NCI-H2196 treated with DMSO at 0.1 percent for 48 hours (cell line): ENCODE measurements at regions not wholly inside any gene's neighbourhood (a gene's known extent, or its start where the extent isn't known, plus 50 kb on each side); places are given as distances from the start of the nearest gene placed in this dataset.

Experiments
- DNase-seq: peaks from one replicate; lab custom pipeline; 2025; ENCODE audit not compliant: unreplicated experiment; lab: John Stamatoyannopoulos, UW

- no peak for DNase-seq
Measured at GRCh38 chr17:73750975-73751374, 106.7 kb upstream of the SDK2 start.

GRCh38 chr17:73753751-73754496, 109.7 kb upstream of the SDK2 start:
- DNase-seq: no peak

- DNase-seq: no peak
Measured at GRCh38 chr17:73754886-73755400, 110.7 kb upstream of the SDK2 start.

GRCh38 chr17:73757420-73757819, 113.2 kb upstream of the SDK2 start:
- peak; percentile 69 for DNase-seq

- DNase-seq: no peak
Measured at GRCh38 chr17:73758245-73758644, 114.0 kb upstream of the SDK2 start.

- DNase-seq: no peak
Measured at GRCh38 chr17:73759324-73759723, 115.1 kb upstream of the SDK2 start.

GRCh38 chr17:73759734-73760438, 115.6 kb upstream of the SDK2 start:
- DNase-seq: peak; percentile 82

GRCh38 chr17:73760439-73760758, 116.2 kb upstream of the SDK2 start:
- DNase-seq: peak; percentile 62

GRCh38 chr17:73765824-73766563, 121.7 kb upstream of the SDK2 start:
- no peak for DNase-seq

- DNase-seq: no peak
Measured at GRCh38 chr17:73767696-73768095, 123.5 kb upstream of the SDK2 start.

GRCh38 chr17:73768691-73769090, 124.4 kb upstream of the SDK2 start:
- DNase-seq: no peak

- no peak for DNase-seq
Measured at GRCh38 chr17:73769479-73769878, 125.2 kb upstream of the SDK2 start.

GRCh38 chr17:73770115-73770848, 126.0 kb upstream of the SDK2 start:
- peak; percentile 75 for DNase-seq

GRCh38 chr17:73770849-73771229, 126.6 kb upstream of the SDK2 start:
- no peak for DNase-seq

- no peak for DNase-seq
Measured at GRCh38 chr17:73772107-73772705, 128.0 kb upstream of the SDK2 start.

GRCh38 chr17:73773702-73774101, 129.5 kb upstream of the SDK2 start:
- DNase-seq: no peak

- no peak for DNase-seq
Measured at GRCh38 chr17:73774852-73775251, 130.6 kb upstream of the SDK2 start.

- no peak for DNase-seq
Measured at GRCh38 chr17:73776351-73777130, 132.3 kb upstream of the SDK2 start.

- DNase-seq: no peak
Measured at GRCh38 chr17:73777131-73777449, 132.8 kb upstream of the SDK2 start.

- no peak for DNase-seq
Measured at GRCh38 chr17:73782231-73782630, 138.0 kb upstream of the SDK2 start.
